H1 (cell line): ENCODE measurements at regions not wholly inside any gene's neighbourhood (a gene's known extent, or its start where the extent isn't known, plus 50 kb on each side); places are given as distances from the start of the nearest gene placed in this dataset.

ENCODE experiments used
- CTCF ChIP-seq, 3 experiments: IDR thresholded peaks; 1 replicate in 2 of 3; 2 replicates in 1 of 3; pipeline versions ENCODE4 v1.5.1 to v1.6.1; 2011; ENCODE audit warnings: low read length in 3 of 3, mild to moderate bottlenecking in 3 of 3, inconsistent platforms in 2 of 3, low read depth in 1 of 3, moderate library complexity in 1 of 3; ENCODE audit not compliant: insufficient read depth in 1 of 3; ENCODE audit errors: control extremely low read depth in 1 of 3
- EZH2 ChIP-seq: fragments of 200-600 bp; sonication (generic); IDR thresholded peaks from 2 replicates; pipeline ENCODE4 v1.7.1; 2012; ENCODE audit warnings: low read depth, mild to moderate bottlenecking, moderate library complexity, low read length, inconsistent platforms; ENCODE audit not compliant: severe bottlenecking
- MAX ChIP-seq: IDR thresholded peaks from 2 replicates; pipeline ENCODE4 v1.6.1; 2012; ENCODE audit warnings: inconsistent platforms
- SUZ12 ChIP-seq: fragments of 200-600 bp; sonication (generic); IDR thresholded peaks from 2 replicates; pipeline ENCODE4 v1.6.1; 2012; ENCODE audit warnings: mild to moderate bottlenecking, inconsistent platforms, low read length, moderate library complexity, mixed read lengths

- TF ChIP-seq CTCF (IDR thresholded peaks at IDR 0.05; ENCODE audit: control extremely low read depth in 1 of 3, insufficient read depth in 1 of 3, low read depth in 1 of 3, low read length in 3 of 3) (peak; percentile 39 to 66 (median 59); a peak in 3 of 4 replicates), MAX (no peak), EZH2 (no peak), SUZ12 (no peak)
Measured at GRCh38 chr14:65966188-65966587, 520.0 kb upstream of the CCDC196 start.
